Neuronal stem cell (in vitro differentiated cells): ENCODE measurements at regions not wholly inside any gene's neighbourhood (a gene's known extent, or its start where the extent isn't known, plus 50 kb on each side); places are given as distances from the start of the nearest gene placed in this dataset.

ENCODE experiments used
- DNase-seq: peaks from one replicate; pipeline ENCODE4 v3.0.0-alpha.2; 2013; ENCODE audit warnings: low spot score
- H2AFZ ChIP-seq: one replicate; pipeline ENCODE4 v1.6.1; 2013; ENCODE audit warnings: mild to moderate bottlenecking, low read length, inconsistent platforms
- H2AK5ac ChIP-seq: 2 replicates; pipeline ENCODE4 v1.6.1; 2013; ENCODE audit warnings: low read depth, mild to moderate bottlenecking, inconsistent platforms, low read length, moderate library complexity, mixed read lengths
- H2BK120ac ChIP-seq: 2 replicates; pipeline ENCODE4 v1.6.1; 2013; ENCODE audit warnings: low read depth, mild to moderate bottlenecking, inconsistent platforms, low read length, moderate library complexity, mixed read lengths
- H2BK12ac ChIP-seq: one replicate; pipeline ENCODE4 v1.6.1; 2013; ENCODE audit warnings: low read length, inconsistent platforms
- H2BK15ac ChIP-seq: 2 replicates; pipeline ENCODE4 v1.6.1; 2013; ENCODE audit warnings: mild to moderate bottlenecking, low read length, inconsistent platforms, mixed read lengths
- H2BK5ac ChIP-seq: one replicate; pipeline ENCODE4 v1.6.1; 2013; ENCODE audit warnings: inconsistent platforms, mild to moderate bottlenecking, low read length, moderate library complexity
- H3K14ac ChIP-seq: one replicate; pipeline ENCODE4 v1.6.1; 2013; ENCODE audit warnings: low read length, inconsistent platforms
- H3K18ac ChIP-seq: 2 replicates; pipeline ENCODE4 v1.6.1; 2013; ENCODE audit warnings: low read length, inconsistent platforms
- H3K23ac ChIP-seq: 2 replicates; pipeline ENCODE4 v1.6.1; 2013; ENCODE audit warnings: low read depth, mild to moderate bottlenecking, mixed read lengths, low read length, inconsistent platforms; ENCODE audit not compliant: poor library complexity
- H3K27ac ChIP-seq: replicated peaks from 3 replicates; pipeline ENCODE4 v1.5.1; 2013; ENCODE audit warnings: low read length, inconsistent platforms
- H3K27me3 ChIP-seq, 3 experiments: 2 replicates each; pipeline ENCODE4 v1.6.1; 2013; ENCODE audit warnings: low read length in 3 of 3, mild to moderate bottlenecking in 2 of 3, inconsistent platforms in 1 of 3, low read depth in 1 of 3, mixed read lengths in 1 of 3, moderate library complexity in 1 of 3; ENCODE audit not compliant: control insufficient read depth in 3 of 3, insufficient read depth in 3 of 3
- H3K36me3 ChIP-seq, 2 donors: replicated peaks in 1 of 2; 2 replicates each; pipeline ENCODE4 v1.6.1; 2013; ENCODE audit warnings: low read length in 2 of 2; ENCODE audit not compliant: control insufficient read depth in 2 of 2, insufficient read depth in 2 of 2
- H3K4ac ChIP-seq: 2 replicates; pipeline ENCODE4 v1.6.1; 2013; ENCODE audit warnings: inconsistent platforms, mild to moderate bottlenecking, low read length, moderate library complexity
- H3K4me1 ChIP-seq, 2 donors: 1 replicate in 1 of 2; 2 replicates in 1 of 2; pipeline ENCODE4 v1.6.1; 2013; ENCODE audit warnings: low read length in 2 of 2, low read depth in 1 of 2; ENCODE audit not compliant: control insufficient read depth in 2 of 2, insufficient read depth in 1 of 2
- H3K4me2 ChIP-seq: one replicate; pipeline ENCODE4 v1.6.1; 2013; ENCODE audit warnings: mild to moderate bottlenecking, low read length, inconsistent platforms; ENCODE audit not compliant: insufficient read depth, poor library complexity, severe bottlenecking
- H3K4me3 ChIP-seq, 2 donors: 2 replicates each; pipeline ENCODE4 v1.5.1; 2013; ENCODE audit warnings: low read length in 2 of 2, mild to moderate bottlenecking in 2 of 2, inconsistent platforms in 1 of 2, moderate library complexity in 1 of 2
- H3K79me1 ChIP-seq: one replicate; pipeline ENCODE4 v1.6.1; 2013; ENCODE audit warnings: low read depth, mild to moderate bottlenecking, inconsistent platforms, low read length, moderate library complexity
- H3K9ac ChIP-seq: one replicate; pipeline ENCODE4 v1.6.1; 2013; ENCODE audit warnings: mild to moderate bottlenecking, low read depth, low read length, inconsistent platforms; ENCODE audit not compliant: poor library complexity
- H3K9me3 ChIP-seq, 2 donors: replicated peaks in 1 of 2; 2 replicates each; pipeline versions ENCODE3 to v1.6.1; 2013; ENCODE audit warnings: low read length in 2 of 2, mild to moderate bottlenecking in 2 of 2, inconsistent platforms in 1 of 2, low read depth in 1 of 2, mixed read lengths in 1 of 2, moderate library complexity in 1 of 2; ENCODE audit not compliant: control insufficient read depth in 2 of 2, insufficient read depth in 1 of 2
- H4K8ac ChIP-seq: one replicate; pipeline ENCODE4 v1.6.1; 2013; ENCODE audit warnings: low read depth, mild to moderate bottlenecking, inconsistent platforms, low read length, moderate library complexity
- H4K91ac ChIP-seq: one replicate; pipeline ENCODE4 v1.6.1; 2013; ENCODE audit warnings: low read length, low read depth, mild to moderate bottlenecking, inconsistent platforms; ENCODE audit not compliant: poor library complexity
- WGBS, 2 donors: extraction: QIAGEN DNeasy Blood & Tissue Kit; methylation state at CpG; one replicate each; pipeline ENCODE4 v1.1.7; 2013; ENCODE audit warnings: missing lambda C conversion rate in 2 of 2, mixed read lengths in 1 of 2; ENCODE audit not compliant: insufficient read length in 2 of 2, insufficient replicate concordance in 1 of 2; ENCODE audit errors: extremely low coverage in 2 of 2; 5-methylcytosine and 5-hydroxymethylcytosine counted together

- H3K4me3 ChIP-seq: no peak overlapping the region
- H2BK120ac ChIP-seq: no peak overlapping the region
- no peaks in the 10 kb centered on the region for H3K9me3 ChIP-seq
- H2BK12ac ChIP-seq: no peak overlapping the region
- no peak overlapping the region for H2AK5ac ChIP-seq
- H3K4me1 ChIP-seq: no peaks in the 10 kb centered on the region
- H3K9ac ChIP-seq: no peak overlapping the region
- no peak overlapping the region for H3K18ac ChIP-seq
- WGBS, 2 donors: no CpG with 5 or more reads among the region's 8 CpGs
- no peak overlapping the region for H3K27ac ChIP-seq
- no peak overlapping the region for H3K4ac ChIP-seq
- no peak for DNase-seq
- H3K14ac ChIP-seq: no peak overlapping the region
- H2AFZ ChIP-seq: no peak overlapping the region
- no peak overlapping the region for H2BK15ac ChIP-seq
- no peak overlapping the region for H4K8ac ChIP-seq
- peaks cover 0 to 7% (median 0%) of the 10 kb centered on the region in 3 experiments for H3K27me3 ChIP-seq
- no peaks in the 10 kb centered on the region for H3K79me1 ChIP-seq
- no peak overlapping the region for H2BK5ac ChIP-seq
- no peak overlapping the region for H4K91ac ChIP-seq
- H3K4me2 ChIP-seq: no peak overlapping the region
- no peak overlapping the region for H3K23ac ChIP-seq
- H3K36me3 ChIP-seq: no peaks in the 10 kb centered on the region
These were observed 76.0 kb upstream of the SNRK start for GRCh38 chr3:43210049-43211027.

GRCh38 chr3:43207628-43208085 lies 78.7 kb upstream of the SNRK start:
- H2BK5ac ChIP-seq: no peak overlapping the region
- H3K4me3 ChIP-seq: no peak overlapping the region
- H3K4me2 ChIP-seq: no peak overlapping the region
- no peaks in the 10 kb centered on the region for H3K79me1 ChIP-seq
- no peak overlapping the region for H3K4ac ChIP-seq
- no peak overlapping the region for H2BK12ac ChIP-seq
- H2AK5ac ChIP-seq: no peak overlapping the region
- H2BK120ac ChIP-seq: no peak overlapping the region
- H4K91ac ChIP-seq: no peak overlapping the region
- H4K8ac ChIP-seq: no peak overlapping the region
- H3K4me1 ChIP-seq: no peaks in the 10 kb centered on the region
- no peaks in the 10 kb centered on the region for H3K9me3 ChIP-seq
- no peak for DNase-seq
- H3K14ac ChIP-seq: no peak overlapping the region
- H3K36me3 ChIP-seq: no peaks in the 10 kb centered on the region
- no peak overlapping the region for H3K9ac ChIP-seq
- no peak overlapping the region for H2BK15ac ChIP-seq
- H3K18ac ChIP-seq: no peak overlapping the region
- no peak overlapping the region for H3K23ac ChIP-seq
- no peak overlapping the region for H2AFZ ChIP-seq
- H3K27ac ChIP-seq: no peak overlapping the region
- no CpG with 5 or more reads among the region's 3 CpGs for WGBS, 2 donors
- H3K27me3 ChIP-seq: peaks cover 0 to 7% (median 0%) of the 10 kb centered on the region in 3 experiments

DNA sequence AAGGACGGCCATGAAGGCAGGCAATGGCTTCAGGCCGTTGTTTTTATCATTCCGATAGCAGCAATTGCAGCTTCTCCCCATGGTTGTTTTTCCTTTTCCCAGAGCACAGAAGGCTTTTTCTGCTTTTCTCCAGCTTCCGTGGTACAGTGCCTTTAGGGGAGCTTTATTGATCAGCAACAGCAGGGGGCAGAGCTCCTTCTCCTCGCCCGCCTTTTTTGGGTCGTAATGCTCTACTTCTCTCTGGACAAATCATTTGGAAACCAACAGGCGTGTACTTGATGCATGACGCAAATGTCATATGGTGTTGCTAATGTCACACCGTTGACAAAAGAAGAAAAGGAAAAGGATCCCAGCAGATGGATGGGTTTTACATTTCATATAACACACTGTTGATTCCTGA lies 79.7 kb upstream of the SNRK start:
- no peak overlapping the region for H2AFZ ChIP-seq
- H3K4me2 ChIP-seq: no peak overlapping the region
- H3K18ac ChIP-seq: no peak overlapping the region
- no peak overlapping the region for H2BK120ac ChIP-seq
- H3K9ac ChIP-seq: no peak overlapping the region
- no peaks in the 10 kb centered on the region for H3K9me3 ChIP-seq
- H3K4me1 ChIP-seq: no peaks in the 10 kb centered on the region
- no CpG with 5 or more reads among the region's 10 CpGs for WGBS, 2 donors
- H3K23ac ChIP-seq: no peak overlapping the region
- no peak overlapping the region for H4K91ac ChIP-seq
- no peak for DNase-seq
- H3K4me3 ChIP-seq: no peak overlapping the region
- no peak overlapping the region for H3K4ac ChIP-seq
- H3K36me3 ChIP-seq: no peaks in the 10 kb centered on the region
- H2BK15ac ChIP-seq: no peak overlapping the region
- no peak overlapping the region for H4K8ac ChIP-seq
- H2BK12ac ChIP-seq: no peak overlapping the region
- peaks cover 0 to 9% (median 0%) of the 10 kb centered on the region in 3 experiments for H3K27me3 ChIP-seq
- H3K79me1 ChIP-seq: no peaks in the 10 kb centered on the region
- no peak overlapping the region for H2BK5ac ChIP-seq
- no peak overlapping the region for H3K27ac ChIP-seq
- no peak overlapping the region for H3K14ac ChIP-seq
- no peak overlapping the region for H2AK5ac ChIP-seq

GRCh38 chr3:43206105-43206504 lies 80.2 kb upstream of the SNRK start:
- no peak overlapping the region for H2AFZ ChIP-seq
- no peak overlapping the region for H3K23ac ChIP-seq
- no peak overlapping the region for H3K27ac ChIP-seq
- H2BK15ac ChIP-seq: no peak overlapping the region
- H2BK120ac ChIP-seq: no peak overlapping the region
- H3K4ac ChIP-seq: no peak overlapping the region
- H3K79me1 ChIP-seq: no peaks in the 10 kb centered on the region
- H2BK5ac ChIP-seq: no peak overlapping the region
- no peak overlapping the region for H3K4me2 ChIP-seq
- no peaks in the 10 kb centered on the region for H3K4me1 ChIP-seq
- no peak overlapping the region for H3K14ac ChIP-seq
- no peaks in the 10 kb centered on the region for H3K9me3 ChIP-seq
- no peak overlapping the region for H2AK5ac ChIP-seq
- no peak overlapping the region for H4K8ac ChIP-seq
- H3K18ac ChIP-seq: no peak overlapping the region
- H3K36me3 ChIP-seq: no peaks in the 10 kb centered on the region
- no peak overlapping the region for H3K9ac ChIP-seq
- no CpG with 5 or more reads among the region's 7 CpGs for WGBS, 2 donors
- H2BK12ac ChIP-seq: no peak overlapping the region
- DNase-seq: no peak
- H4K91ac ChIP-seq: no peak overlapping the region
- H3K27me3 ChIP-seq: peaks cover 0 to 6% (median 0%) of the 10 kb centered on the region in 3 experiments
- H3K4me3 ChIP-seq: no peak overlapping the region
